ENCODE measurements at regions not wholly inside any gene's neighbourhood (a gene's known extent, or its start where the extent isn't known, plus 50 kb on each side); places are given as distances from the start of the nearest gene placed in this dataset.

DNA sequence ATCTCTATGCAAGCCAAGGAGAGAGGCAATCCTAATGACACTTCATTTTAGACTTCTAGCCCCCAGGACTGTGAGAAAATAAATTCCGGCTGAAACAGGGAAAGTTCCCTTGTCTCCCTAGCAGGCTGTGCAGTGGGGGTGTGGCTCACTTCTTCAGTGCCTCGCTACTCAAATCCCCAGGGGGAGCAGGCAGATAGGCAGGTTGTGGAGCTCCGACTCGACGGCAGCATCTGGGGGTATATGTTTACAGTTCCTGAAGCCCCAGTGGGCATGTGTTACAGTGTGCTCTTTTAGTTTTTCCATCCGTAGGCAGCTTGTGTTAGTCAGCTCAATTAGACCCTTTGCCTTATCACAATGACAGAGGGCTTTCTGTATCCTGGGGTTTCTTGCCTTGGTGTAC, 836.5 kb downstream of the PDCD6IP start:
- H3K27me3 ChIP-seq (ENCODE audit: control insufficient read depth, insufficient read depth, low read length), result no peaks in the 10 kb centered on the region
- H3K4me3 Mint-ChIP-seq, result no peak overlapping the region
- ATAC-seq (ENCODE audit: low read depth in 2 of 2) (no peak), DNase-seq (no peak)
- H3K4me1 ChIP-seq (ENCODE audit: control insufficient read depth, insufficient read depth, low read length, poor library complexity, severe bottlenecking), result no peaks in the 10 kb centered on the region
- H3K9me3 Mint-ChIP-seq, result peaks cover 0 to 8% (median 7%) of the 10 kb centered on the region in 7 donors
- H3K9me3 ChIP-seq (ENCODE audit: control insufficient read depth in 2 of 2, low read length in 2 of 2), result no peaks in the 10 kb centered on the region
- H3K27ac Mint-ChIP-seq, result no peak overlapping the region
- no peaks in the 10 kb centered on the region for H3K36me3 Mint-ChIP-seq
- H3K36me3 ChIP-seq (ENCODE audit: control insufficient read depth, insufficient read depth, low read length), result no peaks in the 10 kb centered on the region
- H3K4me1 Mint-ChIP-seq, result no peaks in the 10 kb centered on the region
- no peak overlapping the region for H3K4me3 ChIP-seq (ENCODE audit: low read depth, low read length)
- H3K27ac ChIP-seq (ENCODE audit: insufficient read depth, low read length, poor library complexity, severe bottlenecking), result no peak overlapping the region
- H3K27me3 Mint-ChIP-seq, result no peaks in the 10 kb centered on the region

GRCh38 chr3:34635352-34635850, 837.0 kb downstream of the PDCD6IP start:
- no peak overlapping the region for H3K27ac Mint-ChIP-seq
- no peaks in the 10 kb centered on the region for H3K9me3 ChIP-seq (ENCODE audit: control insufficient read depth in 2 of 2, low read length in 2 of 2)
- no peaks in the 10 kb centered on the region for H3K36me3 Mint-ChIP-seq
- H3K9me3 Mint-ChIP-seq, result peaks cover 0 to 8% (median 7%) of the 10 kb centered on the region in 7 donors
- H3K4me3 ChIP-seq (ENCODE audit: low read depth, low read length), result no peak overlapping the region
- H3K27me3 ChIP-seq (ENCODE audit: control insufficient read depth, insufficient read depth, low read length), result no peaks in the 10 kb centered on the region
- DNase-seq (no peak), ATAC-seq (ENCODE audit: low read depth in 2 of 2) (no peak)
- H3K27me3 Mint-ChIP-seq, result no peaks in the 10 kb centered on the region
- no peaks in the 10 kb centered on the region for H3K4me1 ChIP-seq (ENCODE audit: control insufficient read depth, insufficient read depth, low read length, poor library complexity, severe bottlenecking)
- H3K4me3 Mint-ChIP-seq, result no peak overlapping the region
- no peaks in the 10 kb centered on the region for H3K36me3 ChIP-seq (ENCODE audit: control insufficient read depth, insufficient read depth, low read length)
- no peak overlapping the region for H3K27ac ChIP-seq (ENCODE audit: insufficient read depth, low read length, poor library complexity, severe bottlenecking)
- H3K4me1 Mint-ChIP-seq, result no peaks in the 10 kb centered on the region

GRCh38 chr3:34646911-34647460, 848.6 kb downstream of the PDCD6IP start:
- peaks cover 0 to 11% (median 3%) of the 10 kb centered on the region in 7 donors for H3K9me3 Mint-ChIP-seq
- no peaks in the 10 kb centered on the region for H3K27me3 Mint-ChIP-seq
- Histone ChIP-seq H3K36me3 (ENCODE audit: control insufficient read depth, insufficient read depth, low read length) (no peaks in the 10 kb centered on the region), H3K27me3 (ENCODE audit: control insufficient read depth, insufficient read depth, low read length) (no peaks in the 10 kb centered on the region), H3K4me3 (ENCODE audit: low read depth, low read length) (no peak overlapping the region), H3K9me3 (ENCODE audit: control insufficient read depth in 2 of 2, low read length in 2 of 2) (no peaks in the 10 kb centered on the region), H3K4me1 (ENCODE audit: control insufficient read depth, insufficient read depth, low read length, poor library complexity, severe bottlenecking) (no peaks in the 10 kb centered on the region), H3K27ac (ENCODE audit: insufficient read depth, low read length, poor library complexity, severe bottlenecking) (no peak overlapping the region)
- no peak overlapping the region for H3K4me3 Mint-ChIP-seq
- DNase-seq (no peak), ATAC-seq (ENCODE audit: low read depth in 2 of 2) (no peak)
- no peak overlapping the region for H3K27ac Mint-ChIP-seq
- H3K36me3 Mint-ChIP-seq, result no peaks in the 10 kb centered on the region
- H3K4me1 Mint-ChIP-seq, result no peaks in the 10 kb centered on the region

GRCh38 chr3:34650131-34650530, 851.7 kb downstream of the PDCD6IP start:
- Histone ChIP-seq H3K4me1 (ENCODE audit: control insufficient read depth, insufficient read depth, low read length, poor library complexity, severe bottlenecking) (no peaks in the 10 kb centered on the region), H3K27me3 (ENCODE audit: control insufficient read depth, insufficient read depth, low read length) (no peaks in the 10 kb centered on the region), H3K9me3 (ENCODE audit: control insufficient read depth in 2 of 2, low read length in 2 of 2) (no peaks in the 10 kb centered on the region), H3K4me3 (ENCODE audit: low read depth, low read length) (no peak overlapping the region), H3K36me3 (ENCODE audit: control insufficient read depth, insufficient read depth, low read length) (no peaks in the 10 kb centered on the region), H3K27ac (ENCODE audit: insufficient read depth, low read length, poor library complexity, severe bottlenecking) (no peak overlapping the region)
- Mint-ChIP-seq H3K4me1 (no peaks in the 10 kb centered on the region), H3K27ac (no peak overlapping the region), H3K9me3 (peaks cover 0 to 5% (median 0%) of the 10 kb centered on the region in 7 donors), H3K27me3 (no peaks in the 10 kb centered on the region), H3K4me3 (no peak overlapping the region), H3K36me3 (no peaks in the 10 kb centered on the region)
- ATAC-seq (ENCODE audit: low read depth in 2 of 2) (no peak), DNase-seq (no peak)

DNA sequence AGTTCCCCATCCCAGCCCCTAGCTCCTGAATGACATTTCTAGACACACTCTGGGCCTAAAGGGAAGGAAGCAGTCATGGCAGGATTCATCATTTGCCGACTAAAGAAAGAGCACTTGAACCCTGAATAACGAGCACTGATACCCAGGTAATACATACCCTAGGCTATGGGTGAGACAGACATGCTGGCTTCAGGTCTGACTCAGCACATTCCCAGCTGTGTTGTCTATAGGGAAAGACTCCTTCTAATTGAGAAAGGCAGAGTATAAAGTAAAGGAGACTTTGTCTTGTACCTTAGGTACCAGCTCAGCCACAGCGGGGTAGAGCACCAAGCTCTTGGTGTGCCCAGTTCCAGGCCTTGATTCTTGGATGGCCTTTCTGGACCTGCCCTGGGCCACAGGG, 870.5 kb downstream of the PDCD6IP start:
- peak overlapping the region in 1 of 4 donors; percentile 73 for H3K4me3 Mint-ChIP-seq
- no peaks in the 10 kb centered on the region for H3K9me3 ChIP-seq (ENCODE audit: control insufficient read depth in 2 of 2, low read length in 2 of 2)
- H3K9me3 Mint-ChIP-seq, result peaks cover 0 to 4% (median 3%) of the 10 kb centered on the region in 7 donors
- DNase-seq, result no peak
- H3K36me3 Mint-ChIP-seq, result no peaks in the 10 kb centered on the region
- H3K27me3 Mint-ChIP-seq, result peaks cover 4% of the 10 kb centered on the region
- H3K36me3 ChIP-seq (ENCODE audit: control insufficient read depth, insufficient read depth, low read length), result no peaks in the 10 kb centered on the region
- no peaks in the 10 kb centered on the region for H3K27me3 ChIP-seq (ENCODE audit: control insufficient read depth, insufficient read depth, low read length)
- no peak overlapping the region for H3K27ac ChIP-seq (ENCODE audit: insufficient read depth, low read length, poor library complexity, severe bottlenecking)
- no peak overlapping the region for H3K4me3 ChIP-seq (ENCODE audit: low read depth, low read length)
- no peak overlapping the region for H3K27ac Mint-ChIP-seq
- no peaks in the 10 kb centered on the region for H3K4me1 Mint-ChIP-seq
- no peaks in the 10 kb centered on the region for H3K4me1 ChIP-seq (ENCODE audit: control insufficient read depth, insufficient read depth, low read length, poor library complexity, severe bottlenecking)
- ATAC-seq (ENCODE audit: low read depth in 2 of 2), result no peak

GRCh38 chr3:34669490-34669889, 871.1 kb downstream of the PDCD6IP start:
- Histone ChIP-seq H3K9me3 (ENCODE audit: control insufficient read depth in 2 of 2, low read length in 2 of 2) (no peaks in the 10 kb centered on the region), H3K4me1 (ENCODE audit: control insufficient read depth, insufficient read depth, low read length, poor library complexity, severe bottlenecking) (no peaks in the 10 kb centered on the region), H3K36me3 (ENCODE audit: control insufficient read depth, insufficient read depth, low read length) (no peaks in the 10 kb centered on the region), H3K4me3 (ENCODE audit: low read depth, low read length) (no peak overlapping the region), H3K27me3 (ENCODE audit: control insufficient read depth, insufficient read depth, low read length) (no peaks in the 10 kb centered on the region), H3K27ac (ENCODE audit: insufficient read depth, low read length, poor library complexity, severe bottlenecking) (no peak overlapping the region)
- Mint-ChIP-seq H3K4me1 (no peaks in the 10 kb centered on the region), H3K36me3 (no peaks in the 10 kb centered on the region), H3K27me3 (peaks cover 4% of the 10 kb centered on the region), H3K4me3 (no peak overlapping the region), H3K27ac (no peak overlapping the region), H3K9me3 (peaks cover 0 to 4% (median 3%) of the 10 kb centered on the region in 7 donors)
- ATAC-seq (ENCODE audit: low read depth in 2 of 2) (no peak), DNase-seq (no peak)

- no peaks in the 10 kb centered on the region for H3K9me3 ChIP-seq (ENCODE audit: control insufficient read depth in 2 of 2, low read length in 2 of 2)
- Mint-ChIP-seq H3K27ac (no peak overlapping the region), H3K4me1 (no peaks in the 10 kb centered on the region), H3K4me3 (no peak overlapping the region), H3K27me3 (no peaks in the 10 kb centered on the region), H3K36me3 (no peaks in the 10 kb centered on the region), H3K9me3 (peaks cover 0 to 9% (median 3%) of the 10 kb centered on the region in 7 donors)
- ATAC-seq (ENCODE audit: low read depth in 2 of 2), result no peak
- H3K4me1 ChIP-seq (ENCODE audit: control insufficient read depth, insufficient read depth, low read length, poor library complexity, severe bottlenecking), result no peaks in the 10 kb centered on the region
- no peak overlapping the region for H3K27ac ChIP-seq (ENCODE audit: insufficient read depth, low read length, poor library complexity, severe bottlenecking)
- no peak overlapping the region for H3K4me3 ChIP-seq (ENCODE audit: low read depth, low read length)
- H3K27me3 ChIP-seq (ENCODE audit: control insufficient read depth, insufficient read depth, low read length), result no peaks in the 10 kb centered on the region
- H3K36me3 ChIP-seq (ENCODE audit: control insufficient read depth, insufficient read depth, low read length), result no peaks in the 10 kb centered on the region
- no peak for DNase-seq
Observed at GRCh38 chr3:34675383-34676120, 877.1 kb downstream of the PDCD6IP start.

DNA sequence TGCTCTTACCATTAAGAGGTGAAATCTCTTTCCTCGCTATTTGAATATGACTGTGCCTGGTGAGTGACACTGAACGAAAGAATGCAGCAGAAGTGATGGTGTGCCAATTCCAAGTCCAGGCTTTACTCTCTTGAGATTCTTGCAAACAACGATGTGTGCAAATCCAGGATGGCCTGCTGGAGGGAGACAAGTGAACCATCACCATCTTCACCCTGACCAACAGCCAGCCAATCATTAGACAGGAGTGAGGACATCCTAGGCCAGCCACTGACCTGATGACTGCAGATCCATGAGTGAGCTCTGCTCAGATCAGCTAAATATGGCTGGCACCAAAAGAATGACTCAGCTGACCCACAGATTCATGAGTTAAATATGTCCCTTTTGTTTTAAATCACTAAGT, 878.0 kb downstream of the PDCD6IP start:
- ATAC-seq (ENCODE audit: low read depth in 2 of 2) (no peak), DNase-seq (no peak)
- Mint-ChIP-seq H3K9me3 (peaks cover 0 to 18% (median 4%) of the 10 kb centered on the region in 7 donors), H3K4me3 (no peak overlapping the region), H3K4me1 (no peaks in the 10 kb centered on the region), H3K36me3 (no peaks in the 10 kb centered on the region), H3K27me3 (no peaks in the 10 kb centered on the region), H3K27ac (no peak overlapping the region)
- no peak overlapping the region for H3K27ac ChIP-seq (ENCODE audit: insufficient read depth, low read length, poor library complexity, severe bottlenecking)
- no peak overlapping the region for H3K4me3 ChIP-seq (ENCODE audit: low read depth, low read length)
- no peaks in the 10 kb centered on the region for H3K4me1 ChIP-seq (ENCODE audit: control insufficient read depth, insufficient read depth, low read length, poor library complexity, severe bottlenecking)
- H3K9me3 ChIP-seq (ENCODE audit: control insufficient read depth in 2 of 2, low read length in 2 of 2), result no peaks in the 10 kb centered on the region
- H3K27me3 ChIP-seq (ENCODE audit: control insufficient read depth, insufficient read depth, low read length), result no peaks in the 10 kb centered on the region
- no peaks in the 10 kb centered on the region for H3K36me3 ChIP-seq (ENCODE audit: control insufficient read depth, insufficient read depth, low read length)
